NCI-H1105 (cell line): ENCODE measurements at regions not wholly inside any gene's neighbourhood (a gene's known extent, or its start where the extent isn't known, plus 50 kb on each side); places are given as distances from the start of the nearest gene placed in this dataset.
"Not testable (repeated sequence)": the region's sequence is repeated elsewhere in the genome, so short reads cannot be mapped to it uniquely, and the experiment has no call there.

ENCODE experiments used
- DNase-seq: peaks from one replicate; lab custom pipeline; 2025; lab: John Stamatoyannopoulos, UW

DNA sequence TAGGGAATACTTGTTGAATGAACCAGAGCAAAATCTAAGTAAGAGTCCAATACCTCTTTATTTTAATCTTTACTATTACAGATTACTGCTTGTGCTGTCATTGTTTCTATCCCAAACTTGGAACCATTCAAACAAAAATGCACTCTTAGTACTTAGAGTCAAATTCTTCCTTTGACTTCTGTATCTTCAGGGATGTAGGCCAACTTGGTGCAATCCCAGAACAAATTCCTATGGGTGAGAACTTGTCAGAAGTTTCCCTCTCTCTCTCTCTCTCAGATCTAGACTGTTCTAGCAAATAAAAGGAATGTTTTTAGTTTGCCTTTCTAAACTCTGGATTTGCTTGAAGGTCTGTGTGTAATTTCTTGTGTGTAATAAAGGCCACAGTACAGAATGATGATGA lies 329.0 kb upstream of the TMTC4 start:
- DNase-seq: no peak

GRCh38 chr13:100989392-100989791 lies 314.8 kb upstream of the TMTC4 start:
- no peak for DNase-seq

- no peak for DNase-seq
These were observed 314.3 kb upstream of the TMTC4 start for GRCh38 chr13:100988921-100989320.

- no peak for DNase-seq
These were observed 313.4 kb upstream of the TMTC4 start for GRCh38 chr13:100987948-100988347.

GRCh38 chr13:100986571-100986970 lies 312.0 kb upstream of the TMTC4 start:
- no peak for DNase-seq

GRCh38 chr13:100984085-100984705 lies 309.6 kb upstream of the TMTC4 start:
- DNase-seq: no peak

DNA sequence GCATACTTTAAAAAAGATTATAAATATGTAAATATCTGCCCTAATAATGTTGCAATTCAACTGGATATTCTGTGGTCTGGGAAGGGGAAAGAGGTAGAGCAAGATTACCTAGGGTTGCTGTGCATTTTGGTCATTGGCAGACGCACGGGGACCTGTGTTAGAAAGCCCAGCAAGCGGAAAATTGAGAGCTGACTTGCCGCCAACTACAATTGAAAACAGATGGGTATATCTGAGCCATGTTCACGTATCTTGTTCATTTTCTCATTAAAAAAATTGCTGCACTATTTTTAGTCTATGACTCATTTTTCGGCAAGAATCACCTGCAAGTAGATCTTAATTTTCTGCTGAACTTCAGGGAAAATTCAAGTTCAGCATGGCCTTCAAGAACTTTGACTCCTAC lies 308.5 kb upstream of the TMTC4 start:
- DNase-seq: no peak

- DNase-seq: no peak
These were observed 305.6 kb upstream of the TMTC4 start for GRCh38 chr13:100980171-100980570.

DNA sequence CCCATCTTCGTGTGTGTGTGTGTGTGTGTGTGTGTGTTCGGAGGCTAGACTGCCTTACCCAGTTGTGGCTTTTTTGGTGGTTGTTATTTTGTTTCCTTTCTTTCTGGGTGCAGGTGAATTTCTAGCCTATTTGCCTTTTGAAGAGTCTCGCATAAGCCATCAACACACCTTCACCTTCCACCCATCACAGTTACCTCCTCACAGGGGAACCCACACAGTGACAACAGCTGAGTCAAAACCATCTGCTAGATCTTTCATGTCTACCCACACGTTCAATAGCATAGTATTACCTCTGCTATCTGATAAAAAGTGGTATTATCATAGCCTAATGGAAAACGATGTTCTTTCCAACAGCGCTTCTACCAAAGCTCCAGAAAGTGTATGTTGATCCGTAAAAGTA lies 303.2 kb upstream of the TMTC4 start:
- DNase-seq: no peak

GRCh38 chr13:100976993-100977392 lies 302.4 kb upstream of the TMTC4 start:
- DNase-seq: no peak

GRCh38 chr13:100975666-100976065 lies 301.1 kb upstream of the TMTC4 start:
- not testable (repeated sequence) for DNase-seq

DNA sequence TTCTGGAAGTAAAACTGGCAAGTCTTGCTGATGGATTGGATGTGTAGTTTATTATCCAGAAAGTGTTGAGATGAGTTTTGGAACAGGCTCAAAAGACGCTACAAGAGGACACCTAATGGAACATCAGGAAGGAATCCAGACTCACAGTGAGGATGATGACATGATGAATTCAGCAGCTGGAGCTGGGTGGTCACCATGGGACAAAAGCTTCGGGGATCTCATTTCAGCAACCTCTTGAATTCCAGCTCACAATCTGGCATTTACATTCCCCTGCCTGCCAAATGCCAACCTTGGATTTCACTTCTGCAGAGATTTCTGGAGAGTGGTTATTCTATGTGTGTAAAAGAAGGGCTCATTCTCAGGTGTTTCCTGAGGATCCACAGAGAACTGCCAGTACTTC lies 288.0 kb upstream of the TMTC4 start:
- DNase-seq: no peak

DNA sequence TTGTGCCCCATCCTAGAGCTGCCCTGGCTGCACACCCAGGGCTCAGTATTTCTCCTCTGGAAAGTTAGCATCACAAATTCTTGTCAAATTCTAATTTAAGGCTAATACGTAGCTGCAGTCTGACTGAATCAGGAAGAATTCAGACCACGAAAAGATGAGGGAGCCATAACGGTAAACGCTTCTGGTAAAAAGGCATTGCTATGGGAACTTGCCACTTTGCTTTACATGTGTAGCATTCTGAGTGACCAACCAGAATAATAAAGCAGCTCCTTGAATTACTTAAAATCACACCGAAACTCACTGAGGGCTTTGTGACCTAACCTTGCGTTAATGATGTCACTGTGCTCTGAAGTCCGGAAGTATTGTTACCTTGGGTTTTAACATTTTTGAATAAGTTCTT lies 286.6 kb upstream of the TMTC4 start:
- no peak for DNase-seq

GRCh38 chr13:100958831-100959230 lies 284.2 kb upstream of the TMTC4 start:
- no peak for DNase-seq

DNA sequence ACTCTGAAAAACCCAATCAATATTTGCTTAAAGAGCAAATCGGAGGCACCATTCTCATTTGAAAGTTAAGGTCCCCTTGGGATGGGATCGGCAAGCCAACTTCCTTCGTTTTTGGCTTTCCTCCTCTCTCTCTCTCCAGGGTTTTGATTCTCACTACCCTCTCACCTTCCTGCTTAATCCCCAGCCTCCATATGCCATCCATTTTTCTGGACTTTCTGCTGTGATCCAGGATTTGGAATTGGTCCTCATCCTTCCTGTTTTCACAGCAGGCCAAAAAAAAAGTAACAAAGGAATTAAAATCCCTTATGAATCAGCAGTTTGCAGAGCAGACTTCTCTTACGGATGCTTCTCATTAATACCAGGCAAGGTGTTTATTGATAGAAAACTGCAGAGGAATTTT lies 283.1 kb upstream of the TMTC4 start:
- no peak for DNase-seq

- DNase-seq: peak; percentile 7
These were observed 280.1 kb upstream of the TMTC4 start for GRCh38 chr13:100954430-100955305.

DNA sequence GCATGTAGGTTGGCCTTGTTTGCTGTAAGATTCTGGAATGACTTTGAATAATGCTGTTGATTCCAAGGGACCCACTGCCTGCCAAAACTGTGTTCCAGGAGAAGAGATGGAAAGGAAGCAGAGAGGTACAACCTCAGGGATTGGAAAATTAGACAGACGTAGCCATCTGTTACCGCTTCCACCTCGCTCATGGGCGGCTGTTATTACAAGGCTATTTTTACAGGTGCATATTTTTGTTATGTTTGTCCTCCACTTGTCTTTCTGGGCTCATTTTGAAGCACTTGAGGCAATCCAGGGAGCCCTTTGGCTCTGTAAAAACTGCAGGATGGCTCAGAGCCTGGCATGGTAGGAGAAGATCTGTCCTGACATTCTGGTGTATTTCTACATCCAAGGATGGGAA lies 276.4 kb upstream of the TMTC4 start:
- DNase-seq: no peak

DNA sequence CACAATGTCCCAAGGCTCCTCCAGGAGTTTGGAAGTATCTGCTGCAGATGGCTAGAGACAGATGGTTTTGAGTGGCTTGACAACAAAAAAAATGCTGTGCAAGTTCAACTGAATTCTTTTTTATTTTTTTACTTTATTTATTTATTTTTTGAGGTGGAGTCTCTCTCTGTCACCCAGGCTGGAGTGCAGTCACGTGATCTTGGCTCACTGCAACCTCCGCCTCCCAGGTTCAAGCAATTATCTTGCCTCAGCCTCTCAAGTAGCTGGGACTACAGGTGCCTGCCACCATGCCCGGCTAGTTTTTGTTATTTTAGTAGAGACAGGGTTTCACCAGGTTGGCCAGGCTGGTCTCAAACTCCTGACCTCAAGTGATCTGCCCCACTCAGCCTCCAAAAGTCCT lies 274.3 kb upstream of the TMTC4 start:
- not testable (repeated sequence) for DNase-seq

- no peak for DNase-seq
These were observed 272.0 kb upstream of the TMTC4 start for GRCh38 chr13:100946588-100946987.

DNA sequence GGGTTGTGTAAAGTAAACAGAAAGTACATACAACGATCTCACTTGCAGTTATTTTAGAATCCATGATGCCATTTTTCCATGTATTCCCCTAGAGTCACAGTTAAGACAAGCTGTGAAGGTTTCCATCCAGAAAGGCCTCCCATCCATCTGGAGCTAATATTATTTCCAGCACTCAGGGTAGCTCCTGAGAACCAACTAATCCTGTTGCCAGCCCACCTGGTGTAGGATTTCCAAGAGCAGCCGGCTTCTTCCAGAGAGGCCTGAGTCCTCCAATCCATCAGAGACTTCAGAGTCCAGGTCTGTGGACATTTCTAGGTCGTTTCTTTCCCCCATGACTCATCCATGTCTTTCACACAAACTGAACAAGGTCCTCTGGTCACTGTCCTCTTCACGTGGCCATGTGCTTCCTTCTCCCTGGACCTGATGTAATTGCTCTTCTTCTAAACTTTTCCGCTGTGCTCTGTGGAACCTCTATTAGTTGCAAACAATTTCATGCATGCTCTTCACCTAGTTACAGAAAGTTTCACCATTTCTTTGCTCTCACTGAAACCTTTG lies 270.3 kb upstream of the TMTC4 start:
- no peak for DNase-seq

DNA sequence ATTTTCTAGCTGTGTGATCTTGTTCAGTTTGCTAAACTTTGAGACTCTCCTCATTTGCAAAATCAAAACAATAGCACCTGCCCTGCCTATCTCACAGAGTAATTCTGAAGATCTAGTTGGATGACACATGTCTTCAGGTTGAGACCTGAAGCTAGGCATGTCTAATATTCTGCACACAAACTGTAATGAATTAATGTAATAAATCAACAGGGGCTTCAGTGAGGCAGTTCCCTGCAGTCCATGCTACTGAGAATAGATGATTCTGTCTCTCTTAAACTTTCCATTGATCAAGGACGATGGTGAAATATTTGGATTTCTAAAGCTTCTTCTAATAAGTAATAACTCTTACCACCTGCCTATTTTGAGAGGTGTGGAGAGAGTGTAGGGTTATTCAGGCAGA lies 268.1 kb upstream of the TMTC4 start:
- no peak for DNase-seq

DNA sequence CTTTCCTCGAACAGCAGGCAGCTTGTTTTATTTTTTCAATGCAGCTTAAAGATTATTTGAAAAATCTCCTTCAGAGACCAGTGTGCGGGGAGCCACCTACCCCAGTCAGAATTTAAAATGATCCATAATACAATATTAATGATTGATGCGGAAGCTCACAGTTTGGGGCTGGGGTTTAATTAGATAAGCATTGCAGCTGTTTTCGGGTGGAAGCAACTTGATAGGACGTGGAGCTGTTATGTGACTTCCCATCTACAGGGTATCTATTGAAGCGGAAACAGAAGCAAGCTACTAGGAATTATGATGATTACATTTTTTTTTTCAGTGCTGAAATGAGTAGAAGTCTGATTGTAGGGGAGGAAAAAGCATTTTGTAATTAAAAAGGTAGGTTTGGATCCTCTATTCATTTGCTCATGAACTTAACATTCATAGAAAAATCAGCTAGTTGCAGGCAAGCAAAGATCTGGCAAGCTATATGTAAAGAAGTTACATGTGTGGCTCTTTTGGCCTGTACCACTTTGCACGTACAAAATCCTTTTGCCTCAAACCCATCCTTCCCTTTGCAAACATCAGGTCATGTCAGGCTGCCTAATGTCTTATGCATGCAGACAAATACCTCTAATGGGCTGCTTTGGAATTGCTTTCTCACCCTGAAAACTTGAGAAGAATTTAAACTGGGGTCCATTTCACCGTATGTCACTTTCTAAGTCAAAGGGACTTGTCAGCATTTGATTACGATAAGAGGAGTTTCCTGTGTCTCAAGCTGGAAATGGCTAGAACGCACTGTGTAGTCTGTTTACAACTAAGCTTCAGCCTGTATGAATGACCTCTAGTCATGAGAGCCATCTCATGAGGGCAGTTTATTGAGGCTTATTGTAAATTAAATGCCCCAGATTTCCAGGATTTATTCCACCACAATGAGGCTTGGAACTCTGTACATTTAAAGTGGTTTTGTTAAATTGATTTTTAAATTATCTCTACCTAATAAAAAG lies 267.1 kb upstream of the TMTC4 start:
- DNase-seq: no peak
